ENCODE measurements at regions not wholly inside any gene's neighbourhood (a gene's known extent, or its start where the extent isn't known, plus 50 kb on each side); places are given as distances from the start of the nearest gene placed in this dataset.
A peak's percentile ranks its signal among the peaks of the same experiment; 100 is the strongest.
"Not testable (repeated sequence)": the region's sequence is repeated elsewhere in the genome, so short reads cannot be mapped to it uniquely, and the experiment has no call there.

DNA sequence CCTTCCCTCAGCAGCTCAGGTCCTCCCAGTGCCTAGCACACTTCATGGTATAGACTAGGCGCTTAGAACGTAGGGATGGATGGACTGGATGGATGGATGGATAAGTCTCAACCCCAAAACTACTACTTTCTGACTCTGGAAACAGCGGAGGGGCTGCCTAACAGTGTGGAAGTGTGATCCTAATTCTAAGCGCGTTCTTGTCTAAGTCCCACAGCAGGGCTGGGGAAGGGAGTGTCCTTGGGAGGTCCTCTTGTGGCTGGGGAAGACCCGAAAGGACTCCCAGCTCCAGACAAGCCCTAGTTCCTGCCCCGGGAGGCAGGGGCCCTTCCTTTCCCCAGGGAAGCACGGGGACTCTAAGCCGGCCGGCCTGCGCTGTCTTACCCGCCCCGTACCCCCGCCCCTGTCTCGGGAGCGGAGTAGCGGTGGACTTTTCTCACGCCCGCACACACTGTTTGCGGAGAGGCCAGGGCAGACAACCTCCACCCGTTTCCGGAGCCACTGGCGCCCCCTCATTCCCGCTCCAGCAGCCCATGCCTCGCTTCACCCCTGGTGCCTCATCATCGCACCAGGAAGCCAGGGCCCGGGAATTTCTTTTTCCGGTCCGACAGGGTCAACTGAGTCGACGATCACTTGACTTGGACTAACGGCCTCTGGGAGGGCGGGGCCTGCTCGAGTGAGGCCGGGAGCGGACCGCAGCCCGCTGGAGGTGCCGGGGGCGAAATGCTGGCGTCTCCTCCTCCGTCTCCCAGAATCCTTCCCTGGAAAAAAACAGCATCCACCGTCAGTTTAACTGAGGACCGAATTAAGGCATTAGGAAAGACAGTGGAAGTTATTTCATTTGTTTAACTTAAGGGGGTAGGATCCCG, 133.3 kb downstream of the TBC1D2B start:
- H3K36me3 ChIP-seq: no peaks in the 10 kb centered on the region
- intact Hi-C loops (cut with DNase I; ENCODE audit: low total_unique reads): loop anchor here (10.0 kb wide), 1 partner anchor 801 kb away; no protein-coding TSS in a partner anchor
- no peaks in the 10 kb centered on the region for H3K27me3 ChIP-seq
- no peak for TF ChIP-seq POLR2A (IDR thresholded peaks at IDR 0.05)
- no peak for TF ChIP-seq EP300 (IDR thresholded peaks at IDR 0.05)
- peak in 1 of 3 donors; percentile 25 for TF ChIP-seq POLR2AphosphoS5 (IDR thresholded peaks at IDR 0.05)
- peak; percentile 80 to 91 for DNase-seq
- H3K9me3 ChIP-seq: no peaks in the 10 kb centered on the region
- peak overlapping the region; percentile 28 to 86 (median 79) for H3K27ac ChIP-seq
- H3K4me1 ChIP-seq: peaks cover 0 to 11% (median 8%) of the 10 kb centered on the region in 4 donors
- WGBS, 5 donors: 10 to 13% (median 11%) methylated on average over 36 to 45 of the region's 45 CpGs
- peak overlapping the region; percentile 39 to 58 (median 54) for H3K4me3 ChIP-seq

DNA sequence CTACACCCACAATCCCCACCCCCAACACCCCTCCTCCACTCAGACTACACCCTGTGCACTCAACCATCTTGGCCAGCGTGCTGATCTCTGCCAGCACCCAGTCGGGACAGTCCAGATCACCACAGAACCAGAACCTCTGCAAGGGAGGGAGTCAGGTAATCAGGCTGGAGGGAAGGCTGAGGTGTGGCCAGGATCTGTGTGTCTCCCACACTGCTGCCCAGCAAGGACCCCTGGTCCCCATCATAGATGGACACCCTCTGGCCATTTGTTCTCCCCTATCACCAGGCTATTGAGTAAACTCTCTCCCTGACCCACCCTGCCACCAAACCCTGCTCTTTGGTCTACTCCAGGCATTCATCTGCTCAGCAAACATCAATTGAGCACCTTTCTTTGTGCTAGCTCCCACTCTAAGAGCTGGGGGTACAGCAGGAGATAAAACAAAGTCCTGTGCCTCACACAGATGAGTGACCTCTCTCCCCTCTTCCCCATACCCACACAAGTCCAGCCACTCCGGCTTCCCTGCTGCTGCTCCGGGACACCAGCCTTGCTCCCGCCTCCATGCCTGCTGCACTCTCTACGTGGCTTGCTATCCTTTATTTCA, 134.8 kb downstream of the TBC1D2B start:
- Histone ChIP-seq H3K9me3 (no peaks in the 10 kb centered on the region), H3K36me3 (no peaks in the 10 kb centered on the region), H3K27ac (no peak overlapping the region), H3K4me3 (no peak overlapping the region), H3K4me1 (peaks cover 0 to 11% (median 8%) of the 10 kb centered on the region in 4 donors), H3K27me3 (no peaks in the 10 kb centered on the region)
- TF ChIP-seq POLR2A (IDR thresholded peaks at IDR 0.05): no peak
- TF ChIP-seq EP300 (IDR thresholded peaks at IDR 0.05): no peak
- no peak for TF ChIP-seq POLR2AphosphoS5 (IDR thresholded peaks at IDR 0.05)
- TF ChIP-seq, protein P1, sequence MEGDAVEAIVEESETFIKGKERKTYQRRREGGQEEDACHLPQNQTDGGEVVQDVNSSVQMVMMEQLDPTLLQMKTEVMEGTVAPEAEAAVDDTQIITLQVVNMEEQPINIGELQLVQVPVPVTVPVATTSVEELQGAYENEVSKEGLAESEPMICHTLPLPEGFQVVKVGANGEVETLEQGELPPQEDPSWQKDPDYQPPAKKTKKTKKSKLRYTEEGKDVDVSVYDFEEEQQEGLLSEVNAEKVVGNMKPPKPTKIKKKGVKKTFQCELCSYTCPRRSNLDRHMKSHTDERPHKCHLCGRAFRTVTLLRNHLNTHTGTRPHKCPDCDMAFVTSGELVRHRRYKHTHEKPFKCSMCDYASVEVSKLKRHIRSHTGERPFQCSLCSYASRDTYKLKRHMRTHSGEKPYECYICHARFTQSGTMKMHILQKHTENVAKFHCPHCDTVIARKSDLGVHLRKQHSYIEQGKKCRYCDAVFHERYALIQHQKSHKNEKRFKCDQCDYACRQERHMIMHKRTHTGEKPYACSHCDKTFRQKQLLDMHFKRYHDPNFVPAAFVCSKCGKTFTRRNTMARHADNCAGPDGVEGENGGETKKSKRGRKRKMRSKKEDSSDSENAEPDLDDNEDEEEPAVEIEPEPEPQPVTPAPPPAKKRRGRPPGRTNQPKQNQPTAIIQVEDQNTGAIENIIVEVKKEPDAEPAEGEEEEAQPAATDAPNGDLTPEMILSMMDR (IDR thresholded peaks at IDR 0.05): no peak
- intact Hi-C loops (cut with DNase I; ENCODE audit: low total_unique reads): loop anchor here (10.0 kb wide), 1 partner anchor 802 kb away; no protein-coding TSS in a partner anchor
- no peak for DNase-seq
- WGBS, 5 donors: 73 to 88% (median 80%) methylated on average over 6 of the region's 6 CpGs

DNA sequence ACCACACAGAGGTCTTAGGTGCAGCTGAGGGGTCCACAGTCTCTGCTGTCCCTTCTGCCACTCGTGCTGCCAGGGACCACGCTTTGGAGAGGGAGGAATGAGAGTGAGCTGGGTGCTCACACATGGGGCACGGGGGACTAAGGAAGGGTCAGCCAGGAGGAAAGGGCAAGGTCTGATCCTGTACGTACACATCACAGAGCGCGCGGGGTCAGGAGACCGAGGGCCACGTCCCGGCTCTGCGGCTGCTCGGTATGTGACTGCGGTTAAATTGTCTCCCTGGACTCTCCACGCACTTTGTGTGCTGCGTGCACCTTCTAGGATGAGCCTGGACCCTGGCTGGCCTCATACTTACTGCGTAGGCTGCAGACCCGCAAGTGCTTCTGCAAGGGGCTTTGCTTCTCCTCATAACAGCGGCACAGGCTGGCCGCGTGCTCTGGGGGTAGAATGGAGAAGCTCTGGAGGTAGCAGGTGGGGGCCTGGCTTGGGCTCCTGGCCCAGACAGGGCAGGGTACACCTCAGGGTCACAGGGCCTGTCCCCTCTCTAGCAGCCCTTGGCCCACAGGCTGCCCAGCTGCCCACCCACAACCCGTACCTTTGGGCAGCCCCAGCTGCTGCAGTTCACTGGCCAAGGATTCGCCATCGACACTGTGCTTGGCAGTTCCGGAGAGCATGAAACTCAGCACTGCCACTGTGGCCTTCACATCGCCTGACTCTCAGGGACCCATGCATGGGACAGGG, 136.3 kb downstream of the TBC1D2B start:
- H3K4me1 ChIP-seq: peaks cover 0 to 11% (median 8%) of the 10 kb centered on the region in 4 donors
- H3K9me3 ChIP-seq, H3K27ac ChIP-seq, DNase-seq, H3K4me3 ChIP-seq, H3K36me3 ChIP-seq, H3K27me3 ChIP-seq: not testable (repeated sequence)
- 85 to 94% (median 90%) methylated on average over 5 to 12 of the region's 25 CpGs for WGBS, 5 donors
- intact Hi-C loops (cut with DNase I; ENCODE audit: low total_unique reads): loop anchor here (10.0 kb wide), 1 partner anchor 804 kb away; no protein-coding TSS in a partner anchor

DNA sequence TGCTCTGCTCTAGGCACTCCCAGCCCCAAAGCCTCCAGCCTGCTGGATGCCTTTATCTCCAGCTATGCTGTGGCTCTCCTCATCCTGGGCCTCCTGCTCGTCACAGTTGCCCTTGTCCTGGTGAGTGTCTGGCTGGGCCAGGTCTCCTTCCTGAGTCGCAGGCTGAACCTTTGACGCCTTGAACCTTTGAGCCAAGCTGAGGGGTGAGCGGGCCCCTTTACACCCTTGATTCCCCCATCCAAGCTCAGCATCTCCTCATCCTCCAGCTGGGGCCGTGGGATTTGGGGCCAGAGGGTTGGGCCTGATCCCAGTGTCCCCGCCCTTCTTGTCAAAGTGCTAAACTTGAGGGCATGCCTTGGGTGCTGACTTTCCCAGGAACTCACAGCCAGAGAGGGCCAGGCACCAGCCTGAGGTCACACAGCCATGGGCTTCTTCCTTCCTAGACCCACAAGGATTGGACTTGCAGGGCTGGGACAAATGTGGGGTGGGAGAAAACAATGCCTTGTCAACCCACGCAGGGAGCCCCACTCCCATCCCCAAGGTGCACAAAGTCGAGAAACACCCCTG, 137.0 kb downstream of the TBC1D2B start:
- intact Hi-C loops (cut with DNase I; ENCODE audit: low total_unique reads): loop anchor here (10.0 kb wide), 1 partner anchor 804 kb away; no protein-coding TSS in a partner anchor
- TF ChIP-seq POLR2A (IDR thresholded peaks at IDR 0.05) (no peak), POLR2AphosphoS5 (IDR thresholded peaks at IDR 0.05) (no peak), EP300 (IDR thresholded peaks at IDR 0.05) (no peak)
- TF ChIP-seq, protein P1 (IDR thresholded peaks at IDR 0.05): no peak
- Histone ChIP-seq H3K27me3 (no peaks in the 10 kb centered on the region), H3K4me1 (peaks cover 0 to 11% (median 8%) of the 10 kb centered on the region in 4 donors), H3K4me3 (no peak overlapping the region), H3K9me3 (no peaks in the 10 kb centered on the region), H3K36me3 (no peaks in the 10 kb centered on the region), H3K27ac (no peak overlapping the region)
- 69 to 86% (median 74%) methylated on average over 5 to 8 of the region's 8 CpGs for WGBS, 5 donors
- DNase-seq: no peak

DNA sequence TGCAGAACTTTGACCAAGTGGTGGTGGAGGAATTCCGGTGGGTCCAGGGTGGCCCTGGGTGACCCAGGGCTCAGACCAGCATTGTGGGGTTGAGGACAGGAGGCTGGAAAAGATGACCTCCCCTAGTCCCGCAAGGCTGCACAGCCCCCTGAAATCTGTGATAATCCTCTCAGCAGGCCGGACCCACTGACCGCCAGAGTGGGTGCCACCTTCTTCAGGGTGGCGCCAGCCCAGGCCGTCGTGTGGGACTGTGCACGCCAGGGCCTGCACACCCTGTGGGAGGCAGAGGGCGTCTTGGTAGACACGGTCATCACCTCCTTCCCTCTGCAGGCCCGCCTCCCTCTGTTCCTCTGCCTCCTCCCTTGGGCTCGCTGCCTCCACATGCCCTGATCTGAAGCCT, 137.7 kb downstream of the TBC1D2B start:
- intact Hi-C loops (cut with DNase I; ENCODE audit: low total_unique reads): loop anchor here (10.0 kb wide), 1 partner anchor 805 kb away; no protein-coding TSS in a partner anchor
- TF ChIP-seq, protein P1 (IDR thresholded peaks at IDR 0.05): no peak
- no peak for TF ChIP-seq EP300 (IDR thresholded peaks at IDR 0.05)
- no peak for TF ChIP-seq POLR2AphosphoS5 (IDR thresholded peaks at IDR 0.05)
- no peak for TF ChIP-seq POLR2A (IDR thresholded peaks at IDR 0.05)
- peaks cover 0 to 9% (median 4%) of the 10 kb centered on the region in 4 donors for H3K4me1 ChIP-seq
- WGBS, 5 donors: 79 to 88% (median 86%) methylated on average over 10 to 12 of the region's 12 CpGs
- H3K9me3 ChIP-seq: no peaks in the 10 kb centered on the region
- H3K27ac ChIP-seq: no peak overlapping the region
- H3K36me3 ChIP-seq: no peaks in the 10 kb centered on the region
- H3K4me3 ChIP-seq: no peak overlapping the region
- H3K27me3 ChIP-seq: no peaks in the 10 kb centered on the region
- DNase-seq: no peak

DNA sequence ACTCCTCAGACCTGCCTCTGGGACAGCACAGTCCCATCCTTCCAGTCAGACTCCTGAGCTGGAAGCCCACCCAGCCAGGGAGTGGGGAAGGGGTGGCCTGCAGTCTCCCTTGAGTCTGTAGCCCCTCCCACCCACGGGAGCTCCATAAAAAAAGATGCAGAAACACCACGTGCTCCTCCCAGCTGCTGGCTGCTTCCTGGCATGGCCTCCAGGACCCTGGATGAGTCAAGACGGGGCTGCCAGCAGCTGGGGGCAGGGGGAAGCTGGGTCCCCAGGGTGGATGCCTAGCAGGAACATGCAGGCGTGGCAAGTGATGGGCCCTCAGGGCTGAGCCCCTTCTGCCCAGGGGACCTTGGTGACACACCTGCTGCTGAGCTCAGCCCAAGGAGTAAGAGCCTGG, 138.5 kb downstream of the TBC1D2B start:
- H3K36me3 ChIP-seq; intact Hi-C loops (cut with DNase I; ENCODE audit: low total_unique reads); H3K27me3 ChIP-seq; H3K27ac ChIP-seq; H3K4me1 ChIP-seq; H3K9me3 ChIP-seq; H3K4me3 ChIP-seq: not testable (repeated sequence)
- peak in 1 of 2 donors; percentile 43 for DNase-seq
- 35 to 50% (median 41%) methylated on average over 4 of the region's 4 CpGs for WGBS, 5 donors

DNA sequence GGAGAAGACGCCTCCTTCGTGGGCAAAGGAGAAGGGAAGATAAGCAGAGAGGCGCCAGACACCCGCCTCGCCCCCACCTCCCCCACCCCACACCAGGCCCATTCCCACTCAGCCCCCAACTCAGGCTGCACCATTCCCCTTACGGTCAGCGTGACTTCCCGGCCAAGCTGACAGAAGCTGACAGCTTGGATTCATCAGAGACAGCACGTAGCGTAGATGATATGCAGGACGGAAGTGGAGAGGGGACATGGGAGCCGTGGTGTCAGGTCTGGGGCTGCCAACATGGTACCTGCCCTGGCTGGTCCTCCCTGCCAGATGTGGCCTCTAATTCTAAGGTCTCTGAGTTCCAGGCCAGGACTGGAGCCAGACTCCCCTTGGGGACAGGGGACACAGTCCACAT, 139.0 kb downstream of the TBC1D2B start:
- H3K4me3 ChIP-seq; DNase-seq; H3K27me3 ChIP-seq; H3K27ac ChIP-seq; intact Hi-C loops (cut with DNase I; ENCODE audit: low total_unique reads); H3K4me1 ChIP-seq; H3K9me3 ChIP-seq; H3K36me3 ChIP-seq: not testable (repeated sequence)
- 73 to 91% (median 82%) methylated on average over 7 to 12 of the region's 12 CpGs for WGBS, 5 donors
